Activated CD4-positive, alpha-beta T cell treated with anti-CD3 and anti-CD28 coated beads, Interleukin-2, amount 50 U/mL, for 16 hours (primary cell): ENCODE measurements at regions not wholly inside any gene's neighbourhood (a gene's known extent, or its start where the extent isn't known, plus 50 kb on each side); places are given as distances from the start of the nearest gene placed in this dataset.
A peak's percentile ranks its signal among the peaks of the same experiment; 100 is the strongest.
"Not testable (repeated sequence)": the region's sequence is repeated elsewhere in the genome, so short reads cannot be mapped to it uniquely, and the experiment has no call there.

Experiments
- DNase-seq: peaks from one replicate; pipeline ENCODE4 v3.0.0-alpha.2; 2020

DNA sequence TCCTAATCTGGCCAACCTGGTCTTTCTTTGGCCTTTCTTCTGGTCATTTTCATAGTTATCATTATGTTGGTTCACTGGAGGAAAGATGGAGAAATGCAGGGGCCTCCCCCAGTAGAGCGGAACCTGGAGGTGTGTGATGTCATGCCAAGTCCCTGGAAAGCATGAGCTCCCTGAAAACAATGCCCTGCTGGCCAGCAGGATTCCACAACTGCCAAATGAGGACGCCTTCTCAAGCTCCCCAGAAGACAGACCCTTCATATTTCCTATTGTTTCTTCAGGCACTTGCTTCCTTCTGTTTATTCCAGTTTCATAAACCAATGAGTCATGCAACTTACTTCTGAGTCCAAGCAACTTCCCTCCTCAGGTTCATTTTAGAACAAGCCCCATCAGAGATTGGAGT, 339.0 kb downstream of the GATA3 start:
- DNase-seq: no peak

DNA sequence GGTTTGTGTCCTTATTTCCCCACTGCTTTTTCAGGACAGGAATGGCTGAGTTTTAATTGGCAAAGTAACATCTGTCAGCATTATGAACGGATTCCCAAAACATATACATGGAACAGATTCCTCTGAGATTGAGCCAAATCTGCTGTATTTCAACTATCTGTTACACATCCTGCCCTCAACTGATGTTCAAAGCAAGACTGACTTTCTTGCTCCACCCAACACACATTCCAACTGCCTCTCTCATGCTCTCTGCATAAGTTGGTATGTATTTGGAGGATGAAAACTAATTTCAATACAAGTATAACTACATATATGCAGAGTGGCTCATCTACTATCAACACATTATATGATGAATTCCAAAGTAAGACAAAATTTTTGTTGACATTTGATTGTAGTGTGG, 342.2 kb downstream of the GATA3 start:
- DNase-seq: no peak

DNA sequence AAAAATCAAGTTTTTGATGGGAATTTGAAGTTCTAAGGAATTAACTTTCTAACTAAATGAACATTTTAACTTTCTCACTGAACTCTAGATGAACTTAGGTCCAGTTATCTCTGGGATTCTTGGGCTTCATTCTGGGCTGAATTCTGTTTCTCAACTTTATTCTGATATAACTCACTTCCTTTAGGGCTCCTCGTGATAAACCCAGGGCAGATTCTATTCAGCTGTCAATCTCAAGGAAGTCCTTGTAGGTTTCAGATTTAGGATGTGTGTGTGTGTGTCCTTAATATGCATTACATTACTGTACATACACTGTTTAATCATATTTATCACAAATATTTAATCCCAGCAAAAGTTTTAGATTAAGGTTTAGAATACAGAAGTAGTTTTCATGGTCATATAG, 344.3 kb downstream of the GATA3 start:
- DNase-seq: no peak

DNA sequence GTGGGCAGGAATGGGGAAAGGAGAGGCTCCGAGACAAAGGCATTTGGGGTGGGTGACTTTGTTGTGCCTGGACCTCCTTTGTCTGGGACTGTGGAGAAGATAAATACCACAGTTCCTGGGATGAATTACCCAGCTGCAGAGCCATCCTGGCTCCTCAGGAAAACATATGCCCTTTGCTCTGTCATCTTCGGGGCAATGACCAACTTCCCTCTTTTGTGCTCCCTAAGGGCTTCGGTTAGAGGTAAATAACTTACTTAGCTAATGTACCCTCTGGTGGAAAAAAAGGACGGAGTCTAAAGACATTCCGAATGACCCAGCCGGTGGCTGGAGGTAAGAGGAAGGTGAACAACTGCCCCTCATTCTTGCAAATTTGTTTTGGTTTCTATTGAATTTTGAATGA, 345.7 kb downstream of the GATA3 start:
- no peak for DNase-seq

DNA sequence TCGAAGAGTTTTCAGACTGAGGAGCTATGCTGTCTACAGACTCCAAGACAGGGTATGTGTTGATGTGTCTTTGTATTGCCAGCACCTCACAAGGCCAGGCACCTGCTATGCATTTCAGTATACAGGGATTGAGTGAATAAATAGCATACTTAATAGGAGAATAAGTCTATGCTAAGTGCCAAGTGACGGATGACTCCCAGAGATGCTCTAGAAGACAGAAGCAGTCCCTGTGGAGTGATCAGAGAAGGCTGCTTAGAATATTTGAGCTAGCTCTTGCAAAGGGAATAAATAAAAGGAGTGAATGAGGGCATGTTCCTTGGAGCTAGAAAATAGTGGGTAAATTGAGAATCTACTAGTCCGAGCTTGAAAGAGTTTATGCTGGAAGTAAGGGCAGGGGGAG, 346.4 kb downstream of the GATA3 start:
- DNase-seq: no peak

DNA sequence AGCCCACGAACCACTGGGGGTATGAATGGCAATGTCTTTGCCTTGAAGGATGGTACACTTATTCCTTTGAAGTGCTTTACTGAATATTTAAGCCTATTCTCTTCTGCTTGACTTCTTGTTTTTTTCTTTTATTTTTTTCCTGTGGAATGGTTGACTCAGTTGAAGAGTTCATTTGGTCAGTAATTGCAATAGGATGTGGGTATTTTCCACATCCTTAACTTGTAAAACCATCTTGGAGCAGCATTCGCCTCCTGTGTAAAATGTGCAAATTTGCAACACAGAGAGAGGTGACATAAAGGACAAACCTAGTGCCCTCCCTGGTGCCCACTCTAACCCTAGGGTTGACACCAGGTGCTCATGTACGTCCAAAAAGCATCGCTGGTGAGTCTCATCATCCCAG, 347.0 kb downstream of the GATA3 start:
- no peak for DNase-seq

DNA sequence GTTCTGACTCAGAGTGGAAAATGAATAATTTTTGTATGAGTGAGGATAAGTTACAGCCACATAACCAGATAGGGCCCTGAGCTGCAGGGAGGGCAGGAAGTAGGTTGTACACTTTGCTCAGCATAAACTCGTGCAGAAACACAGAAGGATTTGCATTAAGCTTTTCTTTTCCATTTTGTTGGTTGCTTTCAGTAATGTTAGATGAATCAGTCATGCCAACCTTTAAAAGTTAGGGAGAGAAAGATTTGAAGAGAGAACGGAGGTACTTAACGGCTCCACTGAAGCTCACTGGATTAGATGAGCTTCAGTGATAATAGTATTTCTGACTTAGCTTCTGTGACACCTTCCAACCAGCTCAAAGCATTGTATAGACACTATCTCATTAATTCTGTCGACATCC, 348.1 kb downstream of the GATA3 start:
- DNase-seq: peak; percentile 81

DNA sequence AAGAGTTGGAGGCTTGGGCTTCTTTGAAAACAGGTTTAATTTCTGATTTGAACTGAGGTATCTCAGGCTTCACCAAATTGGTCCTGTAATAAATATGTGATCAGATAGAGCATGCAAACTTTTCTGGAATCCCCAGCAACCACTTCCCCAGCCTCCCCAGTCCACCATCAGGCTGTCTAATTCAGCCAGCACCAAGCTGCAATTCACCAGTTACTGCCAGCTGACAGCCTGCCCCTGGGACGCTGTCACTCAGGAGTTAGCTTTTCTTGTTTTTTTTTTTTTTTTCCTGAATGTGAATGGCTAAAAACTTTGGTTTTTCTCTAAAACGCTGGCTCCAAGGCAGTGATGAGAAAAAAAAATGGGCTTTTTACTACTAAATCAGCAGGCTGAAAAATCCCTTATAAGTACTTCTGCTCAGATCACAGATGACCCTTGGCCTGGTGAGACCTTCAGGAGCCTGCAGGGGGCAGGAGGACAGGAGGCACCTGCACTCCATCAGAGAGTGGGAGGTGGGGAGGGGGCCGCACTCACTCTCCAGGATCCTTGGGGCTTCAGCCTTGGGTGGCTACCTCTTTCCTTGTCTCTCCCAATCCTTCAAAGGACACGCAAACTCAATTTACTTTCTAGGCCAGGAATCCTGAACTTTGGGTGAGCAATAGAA, 349.4 kb downstream of the GATA3 start:
- DNase-seq: peak; percentile 23

DNA sequence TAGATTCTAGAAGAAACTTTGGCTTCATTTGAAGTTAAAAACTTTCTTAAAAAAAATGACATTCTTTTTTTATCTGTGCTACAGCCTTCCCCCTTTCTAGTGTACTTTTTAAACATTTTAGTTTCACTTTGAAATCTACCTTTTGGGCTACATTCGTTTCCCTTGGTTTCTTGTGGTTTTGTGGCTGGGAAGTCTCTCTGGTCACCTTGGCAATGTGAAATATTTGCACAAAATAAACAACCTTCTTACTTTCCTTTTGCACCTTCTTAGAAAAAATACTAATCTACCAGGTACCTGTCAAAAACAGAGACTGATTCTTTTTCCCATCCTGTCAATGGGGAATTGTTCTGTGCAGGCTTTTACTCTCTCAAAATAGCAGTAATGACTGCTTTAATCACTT, 350.2 kb downstream of the GATA3 start:
- peak; percentile 85 for DNase-seq

DNA sequence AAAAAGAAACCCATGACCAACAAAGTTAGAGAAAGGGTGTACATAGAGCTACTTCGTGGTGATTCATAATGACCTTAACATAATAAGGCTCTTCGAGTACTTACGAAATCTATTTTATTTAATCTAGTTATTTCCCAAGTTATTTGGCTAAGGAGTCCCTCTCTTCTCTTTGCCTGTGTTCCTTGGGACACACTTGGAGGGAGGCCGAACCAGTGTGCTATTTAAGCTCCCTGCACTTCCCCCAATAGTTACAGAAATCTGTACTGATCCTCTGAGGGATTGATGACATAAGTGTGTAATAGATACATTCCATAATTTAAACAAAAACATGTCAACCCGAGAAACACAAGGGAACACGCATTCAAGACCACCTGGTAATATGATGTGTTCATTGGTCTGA, 351.1 kb downstream of the GATA3 start:
- DNase-seq: no peak

DNA sequence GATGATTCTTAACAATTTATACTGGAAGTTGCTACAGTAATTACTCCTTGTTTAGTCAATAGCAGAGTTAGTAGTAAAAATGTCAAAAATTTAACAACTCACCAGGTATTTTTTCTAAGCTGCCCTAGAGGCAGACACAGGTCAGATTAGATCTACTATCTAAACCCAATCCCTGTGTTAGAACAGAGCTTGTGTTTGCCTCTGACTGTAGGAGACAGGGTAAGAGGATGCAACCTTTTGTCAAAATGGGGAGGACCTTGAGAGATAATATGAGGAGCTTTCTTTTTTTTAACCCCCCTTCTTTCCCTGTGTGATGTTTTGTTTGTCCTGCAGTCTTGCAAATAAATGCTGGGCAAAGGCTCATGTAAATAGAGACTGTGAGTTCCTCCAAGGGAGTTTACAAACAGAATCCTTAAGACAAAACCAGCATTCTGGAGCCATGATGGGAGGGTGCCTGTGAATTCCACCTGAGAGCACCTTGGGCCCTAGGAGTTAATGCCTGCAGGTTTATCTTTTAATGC, 353.1 kb downstream of the GATA3 start:
- no peak for DNase-seq

DNA sequence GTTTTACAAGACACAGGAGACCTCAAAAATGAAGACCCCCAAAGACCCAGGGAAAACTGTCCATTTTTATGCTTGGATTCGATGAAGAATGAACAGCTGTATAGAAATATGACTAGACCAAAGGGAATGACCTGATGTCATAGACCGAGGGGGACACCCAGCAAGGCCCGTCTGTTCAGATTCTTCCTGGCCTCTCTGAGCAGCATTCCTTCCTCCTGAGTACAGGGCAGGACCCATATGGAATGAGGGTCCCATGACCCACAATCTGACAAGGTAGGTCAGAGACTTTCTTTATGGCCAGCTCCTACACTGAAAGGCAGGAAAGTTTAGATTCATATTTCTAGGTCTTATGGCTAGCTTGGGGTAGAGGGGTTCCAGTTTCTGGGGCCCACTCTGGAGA, 356.0 kb downstream of the GATA3 start:
- DNase-seq: no peak

DNA sequence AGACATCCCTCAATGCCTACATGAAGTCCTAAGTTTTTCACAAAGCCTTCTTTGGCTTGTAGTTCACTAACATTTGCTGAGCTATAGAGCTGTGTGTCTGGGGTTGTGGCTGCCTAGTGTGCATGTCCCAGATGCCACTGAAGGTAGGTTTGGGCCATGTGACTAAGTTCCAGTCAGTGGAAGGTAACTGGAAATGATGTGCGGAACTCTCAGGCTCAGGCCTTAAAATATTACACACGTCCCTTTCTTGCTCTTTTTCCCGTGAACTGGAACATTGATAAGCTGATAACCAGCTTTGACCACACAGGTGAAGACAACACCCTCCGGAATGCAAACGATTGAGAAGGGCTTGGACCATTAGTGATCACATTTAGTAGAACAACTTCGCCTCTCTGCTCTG, 358.1 kb downstream of the GATA3 start:
- no peak for DNase-seq

DNA sequence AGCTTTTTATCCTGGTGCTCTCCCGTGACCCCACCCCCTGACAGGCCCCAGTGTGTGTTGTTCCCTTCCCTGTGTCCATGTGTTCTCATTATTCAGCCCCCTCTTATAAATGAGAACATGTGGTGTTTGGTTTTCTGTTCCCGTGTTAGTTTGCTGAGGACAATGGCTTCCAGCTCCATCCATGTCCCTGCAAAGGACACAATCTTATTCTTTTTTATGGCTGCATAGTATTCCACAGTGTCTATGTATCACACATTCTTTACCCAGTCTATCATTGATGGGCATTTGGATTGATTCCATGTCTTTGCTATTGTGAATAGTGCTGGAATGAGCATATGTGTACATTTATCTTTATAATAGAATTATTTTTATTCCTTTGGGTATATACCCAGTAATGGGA, 360.5 kb downstream of the GATA3 start:
- not testable (repeated sequence) for DNase-seq

DNA sequence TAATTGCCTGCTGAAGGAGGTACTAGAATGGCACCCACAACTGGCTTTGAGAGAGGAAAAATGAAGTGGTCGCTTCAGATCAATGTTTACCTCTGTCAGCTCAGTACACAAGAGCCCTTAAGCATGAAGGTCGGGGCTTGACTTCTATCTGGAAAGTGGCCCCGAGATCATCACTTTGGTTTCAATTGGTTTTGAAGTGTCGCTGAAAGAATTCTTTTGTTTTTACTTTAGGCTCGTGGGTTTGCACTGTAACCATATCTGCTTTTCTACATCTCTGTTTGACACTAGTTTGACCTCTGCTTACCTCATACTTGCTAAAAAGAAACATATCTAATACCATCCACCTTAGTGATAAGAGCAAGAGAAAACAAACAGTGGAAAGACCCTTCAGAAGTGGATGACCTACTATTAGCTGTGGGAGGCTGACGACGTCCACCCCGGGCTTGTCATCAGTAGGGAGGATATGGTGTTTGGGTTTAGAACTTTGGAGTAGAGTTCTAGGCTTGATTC, 361.8 kb downstream of the GATA3 start:
- DNase-seq: peak; percentile 46

DNA sequence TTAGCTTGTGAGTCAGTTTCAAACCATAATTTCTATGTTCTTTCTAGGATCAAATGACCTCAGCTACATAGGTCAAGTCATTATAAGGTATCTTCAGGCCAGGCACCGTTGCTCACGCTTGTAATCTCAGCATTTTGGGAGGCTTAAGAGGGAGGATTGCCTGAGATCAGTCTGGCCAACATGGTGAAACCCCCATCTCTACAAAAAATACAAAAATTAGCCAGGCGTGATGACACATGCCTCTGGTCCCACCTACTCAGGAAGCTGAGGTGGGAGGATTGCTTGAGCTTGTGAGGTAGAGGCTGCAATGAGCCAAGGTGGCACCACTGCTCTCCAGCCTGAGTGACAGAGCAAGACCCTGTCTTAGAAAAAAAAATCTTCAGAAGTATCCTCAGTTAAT, 362.3 kb downstream of the GATA3 start:
- DNase-seq: no peak

DNA sequence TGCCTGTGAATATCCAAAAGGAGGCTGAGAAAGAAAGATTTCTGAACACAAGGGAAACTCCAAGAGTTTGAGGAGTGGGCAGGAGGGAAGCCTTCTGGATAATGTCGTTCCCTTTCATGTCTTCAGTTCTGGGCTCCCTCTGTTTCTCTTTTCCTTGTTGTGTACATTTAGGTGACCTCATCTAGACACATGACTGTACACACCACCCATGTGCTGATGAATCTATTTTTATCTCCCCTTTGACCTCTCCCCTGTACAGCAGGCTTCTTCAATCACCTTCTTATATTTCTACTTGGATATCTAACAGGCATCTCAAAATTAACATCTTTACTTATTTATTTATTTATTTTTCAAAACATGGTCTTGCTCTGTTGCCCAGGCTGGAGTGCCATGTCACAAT, 363.1 kb downstream of the GATA3 start:
- no peak for DNase-seq

DNA sequence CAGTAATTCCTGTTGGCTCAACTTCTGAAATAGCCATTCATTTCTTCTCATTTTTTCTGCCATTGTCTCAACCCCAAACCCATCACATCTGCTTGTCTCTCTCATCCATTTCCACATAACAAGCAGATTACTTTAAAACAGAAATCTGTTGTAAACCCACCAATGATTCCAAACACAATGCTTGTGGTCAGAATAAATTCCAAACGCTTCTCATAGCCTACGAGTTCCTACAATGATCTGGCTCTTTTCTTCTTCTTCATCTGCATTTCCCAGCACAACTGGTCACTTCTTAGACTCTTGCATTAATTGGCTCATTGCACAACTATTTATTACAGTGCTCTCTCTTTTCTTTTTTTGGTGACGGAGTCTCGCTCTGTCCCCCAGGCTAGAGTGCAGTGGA, 364.1 kb downstream of the GATA3 start:
- no peak for DNase-seq

DNA sequence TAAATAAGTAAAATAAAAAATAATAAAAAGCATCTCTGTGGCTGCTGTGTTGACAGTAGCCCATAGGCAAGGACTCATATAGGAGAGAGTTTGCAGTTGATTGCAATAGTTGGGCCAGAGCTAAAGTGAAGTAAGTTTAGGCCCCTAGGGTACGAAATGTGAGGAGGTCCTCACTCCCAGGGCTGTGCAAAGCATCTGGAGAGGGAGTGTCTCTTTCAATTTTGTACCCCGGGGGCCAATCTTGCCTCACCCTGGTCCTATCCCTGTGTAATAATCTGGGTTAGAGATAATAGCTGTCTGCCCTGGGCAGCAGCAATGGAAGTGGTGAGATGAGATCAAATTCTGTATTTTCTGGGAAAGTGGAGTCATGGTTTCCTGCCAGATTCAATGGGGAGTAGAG, 365.7 kb downstream of the GATA3 start:
- DNase-seq: no peak

DNA sequence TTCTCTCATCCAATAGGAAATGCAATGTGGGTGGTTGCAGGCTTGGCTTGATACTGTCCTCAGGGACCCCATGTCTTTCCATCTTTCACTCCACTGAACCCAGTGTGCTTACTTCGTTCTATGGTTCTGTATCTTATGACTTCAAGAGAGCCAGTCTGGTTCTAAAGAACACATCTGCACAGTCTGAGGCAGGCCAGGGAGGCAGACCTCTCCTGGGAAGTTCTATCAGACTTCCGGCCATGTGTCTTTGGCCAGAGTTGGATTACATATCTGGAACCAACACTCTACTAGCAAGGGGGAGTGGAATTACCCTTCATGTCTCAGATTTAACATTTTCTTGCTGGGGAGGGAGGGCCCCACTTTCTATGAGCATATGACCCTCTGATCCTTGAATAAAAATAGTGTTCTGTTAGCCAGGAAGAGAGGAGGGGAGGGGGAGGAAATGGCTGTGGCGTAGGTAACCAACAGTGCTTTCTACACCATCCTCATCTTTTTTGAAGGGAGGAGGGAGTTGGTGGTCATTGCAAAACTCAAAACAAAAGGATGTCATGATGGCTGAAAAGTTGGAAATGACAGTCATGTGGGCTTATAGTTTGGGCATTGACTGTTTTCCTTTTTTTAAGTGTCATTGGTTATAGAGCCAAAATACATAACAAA, 370.2 kb downstream of the GATA3 start:
- DNase-seq: peak; percentile 50

DNA sequence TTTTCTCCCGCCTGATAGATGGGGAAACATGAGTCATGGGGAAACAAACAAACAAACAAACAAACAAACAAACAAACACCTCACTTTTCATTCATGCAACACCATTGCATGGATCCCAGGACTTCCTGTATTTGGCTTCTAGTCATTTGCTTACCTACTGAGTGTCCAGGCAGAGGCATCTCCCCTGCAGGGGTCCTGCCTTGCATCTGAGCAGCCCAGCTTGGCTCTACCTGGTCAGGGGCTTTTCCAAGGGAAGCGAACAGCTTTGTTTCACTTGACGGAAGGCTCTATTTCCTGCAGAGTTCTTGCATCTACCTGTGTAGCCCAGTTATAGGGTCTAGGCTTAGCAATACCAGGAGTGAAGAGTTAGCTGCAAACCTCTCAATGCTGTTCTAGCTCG, 374.2 kb downstream of the GATA3 start:
- DNase-seq: no peak

DNA sequence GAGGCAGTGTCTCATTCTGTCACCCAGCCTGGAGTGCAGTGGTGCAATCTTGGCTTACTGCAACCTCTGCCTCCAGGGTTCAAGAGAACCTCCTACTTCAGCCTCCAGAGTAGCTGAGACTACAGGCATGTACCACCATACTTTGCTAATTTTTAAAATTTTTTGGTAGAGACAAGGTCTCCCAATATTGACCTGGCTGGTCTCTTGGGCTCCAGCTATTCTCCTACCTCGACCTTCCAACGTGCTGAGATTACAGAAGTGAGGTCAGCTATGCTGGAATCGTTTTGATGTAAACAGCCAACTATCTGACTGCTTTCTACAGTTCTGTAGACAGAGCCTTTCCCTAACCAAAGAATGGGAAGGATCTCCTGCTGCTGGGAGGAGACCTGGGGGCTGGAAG, 375.8 kb downstream of the GATA3 start:
- DNase-seq: no peak

DNA sequence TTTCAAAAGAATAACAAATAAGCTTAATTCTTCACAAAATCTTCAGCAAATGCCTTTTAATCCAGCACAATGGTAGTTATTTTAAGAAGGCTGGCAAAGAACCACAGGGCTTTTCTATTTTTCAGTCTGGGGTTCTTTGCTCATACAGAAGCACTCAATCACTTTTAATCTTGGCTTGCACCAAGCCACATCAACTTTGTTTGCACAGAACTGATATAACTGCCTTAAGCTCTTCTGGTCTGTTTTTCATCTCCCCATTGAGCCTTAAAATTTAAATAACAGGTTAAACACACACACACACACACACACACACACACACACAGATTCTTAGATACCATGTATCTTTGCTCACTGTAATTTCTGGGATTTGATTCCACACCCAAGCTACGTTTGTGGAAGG, 377.0 kb downstream of the GATA3 start:
- DNase-seq: no peak

DNA sequence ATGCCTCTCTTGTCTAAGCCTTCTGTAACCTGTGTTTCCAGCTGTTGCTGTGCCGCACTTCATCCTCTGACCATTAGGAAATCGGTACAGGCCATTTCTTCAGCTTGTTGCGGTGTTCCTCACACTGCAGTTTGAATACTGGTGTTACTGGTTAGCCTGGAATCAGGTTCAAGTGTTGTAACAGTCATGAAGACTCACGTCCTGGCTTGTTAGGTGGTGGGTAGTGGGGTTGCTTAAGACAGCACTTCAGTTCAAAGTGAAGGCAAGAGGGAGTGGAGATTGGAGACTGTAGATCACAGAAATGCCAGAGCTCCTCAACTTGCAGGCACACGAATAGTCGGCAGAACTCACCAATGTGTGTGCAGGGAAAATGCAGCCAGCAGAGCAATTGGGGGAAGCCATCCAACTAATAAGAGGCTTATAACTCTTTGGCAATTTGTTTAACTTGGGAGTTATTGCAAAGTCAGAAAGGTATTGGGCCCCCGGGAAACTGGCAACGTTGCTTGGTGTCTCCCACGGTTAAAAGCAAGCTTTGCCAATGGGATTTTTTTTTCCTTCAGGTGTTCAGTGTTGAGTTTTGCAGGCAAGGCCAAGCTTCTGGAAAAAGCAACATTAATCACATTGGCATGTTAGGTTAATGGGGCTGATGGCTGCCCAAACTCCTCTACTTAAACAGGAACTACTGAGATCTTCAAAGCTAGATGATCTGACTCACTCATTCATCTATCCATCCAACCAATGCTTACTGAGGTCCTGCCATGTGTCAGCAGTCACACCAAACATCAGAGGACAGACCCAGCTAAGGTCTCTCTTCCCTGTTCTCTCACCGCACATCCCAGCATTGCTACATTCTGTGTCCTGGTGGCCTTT, 380.9 kb downstream of the GATA3 start:
- no peak for DNase-seq
